K562 (cell line): ENCODE measurements at regions not wholly inside any gene's neighbourhood (a gene's known extent, or its start where the extent isn't known, plus 50 kb on each side); places are given as distances from the start of the nearest gene placed in this dataset.
A peak's percentile ranks its signal among the peaks of the same experiment; 100 is the strongest.

Experiments used
- ATAC-seq: fragments of 200-7000 bp; cut with Tn5 transposase; 3 replicates; pipeline ENCODE4 v1.9.1; 2020; ENCODE audit warnings: moderate library complexity
- BruUV-seq: library from RNA; stranded (reverse); fragments of 400-500 nt; replicated peaks from 2 replicates; lab custom pipeline; 2021; lab: Mats Ljungman, UMichigan
- CTCF ChIA-PET: fragments of 300-600 bp; formaldehyde crosslinking; extraction: SDS; loops from one replicate; lab custom pipeline; 2021; ENCODE audit warnings: low intra/inter-chr PET ratio; lab: Yijun Ruan, JAX
- POLR2A ChIA-PET: fragments of 300-600, 350-650 bp; sonication (Branson Sonifier 250); formaldehyde crosslinking; extraction: SDS; loops from one replicate; lab custom pipeline; 2021; ENCODE audit warnings: antibody characterized with exemption, inconsistent platforms; lab: Yijun Ruan, JAX
- DNase-seq, 4 experiments: peaks; one replicate each; pipeline versions ENCODE4 v3.0.0 to v3.0.0-alpha.2; 2011 to 2018; ENCODE audit warnings: low spot score in 3 of 4, mixed read lengths in 3 of 4; ENCODE audit errors: extremely low read depth in 1 of 4
- FAIRE-seq: peaks from 2 replicates; lab custom pipeline; 2011; peaks lifted over from hg19 to GRCh38; lab: Jason Lieb, UNC
- H2AFZ ChIP-seq: 2 replicates; pipeline ENCODE4 v1.6.0; 2011; ENCODE audit warnings: low read depth, low read length, control low read depth, inconsistent platforms
- H3K27ac ChIP-seq: fragments of 200-600 bp; 3 replicates; pipeline ENCODE4 v1.8.0; 2011; ENCODE audit warnings: low read depth, mild to moderate bottlenecking, control low read depth, inconsistent platforms, low read length, moderate library complexity, mixed read lengths; ENCODE audit errors: extremely low read depth
- H3K27me3 ChIP-seq, 2 experiments: fragments of 300-600 bp in 1 of 2; 2 replicates in 1 of 2; 3 replicates in 1 of 2; pipeline versions ENCODE4 v1.6.0 to v1.8.0; 2011; ENCODE audit warnings: inconsistent platforms in 2 of 2, low read length in 2 of 2, mild to moderate bottlenecking in 1 of 2, mixed read lengths in 1 of 2, moderate library complexity in 1 of 2; ENCODE audit not compliant: control insufficient read depth in 2 of 2, insufficient read depth in 2 of 2
- H3K36me3 ChIP-seq: fragments of 300-600 bp; 3 replicates; pipeline ENCODE4 v1.8.0; 2011; ENCODE audit warnings: mild to moderate bottlenecking, low read length, inconsistent platforms; ENCODE audit not compliant: control insufficient read depth, insufficient read depth
- H3K4me1 ChIP-seq, 2 experiments: fragments of 200-600 bp in 1 of 2; replicated peaks in 1 of 2; 2 replicates in 1 of 2; 3 replicates in 1 of 2; pipeline versions ENCODE4 v1.5.1 to v1.8.0; 2011; ENCODE audit warnings: inconsistent platforms in 2 of 2, low read length in 2 of 2, mild to moderate bottlenecking in 1 of 2, mixed read lengths in 1 of 2, moderate library complexity in 1 of 2; ENCODE audit not compliant: control insufficient read depth in 2 of 2, insufficient read depth in 2 of 2
- H3K4me2 ChIP-seq: 2 replicates; pipeline ENCODE4 v1.6.1; 2011; ENCODE audit warnings: low read length, control low read depth, inconsistent platforms, mixed read lengths; ENCODE audit not compliant: insufficient read depth
- H3K4me3 ChIP-seq: fragments of 200-600 bp; sonication (generic), shearing (Covaris generic); 2 replicates; pipeline ENCODE4 v1.5.1; 2016; ENCODE audit warnings: control low read depth, inconsistent platforms
- H3K79me2 ChIP-seq: fragments of 200-600 bp; 3 replicates; pipeline ENCODE4 v1.8.0; 2011; ENCODE audit warnings: low read length, inconsistent platforms; ENCODE audit not compliant: control insufficient read depth, insufficient read depth
- H3K9ac ChIP-seq, 2 experiments: 2 replicates each; pipeline versions ENCODE4 v1.6.0 to v1.6.1; 2011; ENCODE audit warnings: low read depth in 2 of 2, low read length in 2 of 2, control low read depth in 1 of 2, inconsistent platforms in 1 of 2, mild to moderate bottlenecking in 1 of 2, mixed read lengths in 1 of 2; ENCODE audit not compliant: insufficient read depth in 1 of 2
- H3K9me1 ChIP-seq: one replicate; pipeline ENCODE4 v1.6.0; 2011; ENCODE audit warnings: inconsistent platforms, mild to moderate bottlenecking, low read length, moderate library complexity; ENCODE audit not compliant: control insufficient read depth, insufficient read depth
- H3K9me3 ChIP-seq: replicated peaks from 2 replicates; pipeline ENCODE4 v1.5.1; 2011; ENCODE audit warnings: low read depth, low read length, inconsistent platforms; ENCODE audit not compliant: control insufficient read depth, insufficient read depth
- H4K20me1 ChIP-seq: replicated peaks from 2 replicates; pipeline ENCODE4 v1.6.1; 2011; ENCODE audit warnings: low read length, inconsistent platforms, mixed read lengths; ENCODE audit not compliant: control insufficient read depth, insufficient read depth
- C11orf30 ChIP-seq: fragments of 450-650 bp; IDR thresholded peaks from 2 replicates; pipeline ENCODE4 v1.6.1; 2016; ENCODE audit warnings: low read depth, mild to moderate bottlenecking
- MAFF ChIP-seq: IDR thresholded peaks from 2 replicates; pipeline ENCODE4 v1.6.1; 2012; ENCODE audit warnings: low read length, improper control_type of control experiment
- MAFG ChIP-seq: fragments of 450-650 bp; conservative IDR thresholded peaks from 2 replicates; pipeline ENCODE4 v1.6.1; 2016; ENCODE audit warnings: missing genetic modification characterization, missing compliant biosample characterization
- MAFK ChIP-seq: IDR thresholded peaks from 2 replicates; pipeline ENCODE4 v1.6.1; 2011; ENCODE audit warnings: low read length, improper control_type of control experiment
- ZBTB17 ChIP-seq: fragments of 450-650 bp; formaldehyde crosslinking; IDR thresholded peaks from 2 replicates; pipeline ENCODE4 v1.4.0; 2020; ENCODE audit warnings: mild to moderate bottlenecking
- ZKSCAN3 ChIP-seq: fragments of 250-450 bp; sonication (Bioruptor Pico); IDR thresholded peaks from 2 replicates; pipeline ENCODE4 v1.4.0; 2020
- ZNF316 ChIP-seq: fragments of 450-650 bp; IDR thresholded peaks from 2 replicates; pipeline ENCODE4 v1.6.1; 2016
- WGBS: fragments of 100-300 bp; shearing (Covaris generic); methylation state at CpG from one replicate; pipeline ENCODE4 v1.1.6; 2016; ENCODE audit warnings: low coverage, mixed read lengths; ENCODE audit not compliant: insufficient coverage; ENCODE audit errors: missing lambda C conversion rate; 5-methylcytosine and 5-hydroxymethylcytosine counted together
- in situ Hi-C: fragments of 300-500 bp; cut with MboI; formaldehyde crosslinking; loops from 4 replicates; pipeline ENCODE4 v1.15.0; 2018; ENCODE audit warnings: inconsistent platforms, mixed read lengths
- intact Hi-C: fragments of 100-400 bp; cut with micrococcal nuclease; formaldehyde crosslinking; loops from 2 replicates; pipeline ENCODE4 v1.14.2; 2022
- TF ChIP-seq, protein P1 (sequence below), 2 experiments: IDR thresholded peaks; 2 replicates each; pipeline ENCODE4 v1.6.1; 2011; ENCODE audit warnings: borderline replicate concordance in 1 of 2, control low read depth in 1 of 2, low read depth in 1 of 2, low read length in 1 of 2, mild to moderate bottlenecking in 1 of 2, mixed read lengths in 1 of 2, moderate library complexity in 1 of 2; ENCODE audit not compliant: insufficient read depth in 1 of 2, insufficient read length in 1 of 2, poor library complexity in 1 of 2, severe bottlenecking in 1 of 2; ENCODE audit errors: extremely low read depth in 1 of 2

DNA sequence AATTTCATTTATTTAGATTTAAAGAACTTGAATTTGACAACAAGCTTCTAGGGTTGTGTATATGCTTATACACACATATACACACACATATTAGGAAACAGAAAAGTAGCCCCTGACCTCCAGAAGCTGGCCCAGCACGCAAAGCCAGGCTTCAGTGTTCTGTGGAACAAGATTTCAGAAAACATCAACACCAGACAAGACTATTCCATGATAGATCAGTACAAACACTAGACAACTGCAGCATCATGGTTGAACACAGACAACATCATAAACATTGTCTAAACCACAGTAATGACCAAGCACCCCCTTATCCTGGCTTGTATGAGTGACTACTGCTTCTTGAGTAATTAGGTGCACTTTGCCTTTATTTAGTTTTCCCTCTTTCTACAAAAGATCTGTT lies 457.6 kb downstream of the TMEM182 start:
- FAIRE-seq: no peak
- CTCF ChIA-PET: no interaction called here
- intact Hi-C loops: no loop called here

DNA sequence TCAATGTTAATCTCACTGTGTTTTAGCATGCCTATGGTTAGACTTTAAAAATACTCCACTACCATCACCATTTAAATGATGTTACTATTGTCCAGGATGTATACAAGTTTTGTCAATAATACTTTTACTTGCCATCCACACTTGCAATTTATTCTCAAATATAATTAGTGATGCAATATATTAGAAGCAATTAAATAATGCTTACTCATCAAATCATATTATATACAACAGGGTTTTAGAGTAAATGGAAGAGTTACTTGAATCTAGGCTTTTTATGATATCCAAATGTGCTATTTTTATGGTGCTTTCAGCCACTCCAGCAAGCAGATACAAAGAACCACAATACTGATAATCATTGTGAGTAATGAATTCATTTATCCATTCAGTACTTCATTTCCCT lies 461.1 kb downstream of the TMEM182 start:
- POLR2A ChIA-PET: no interaction called here
- intact Hi-C loops: no loop called here
- Histone ChIP-seq H3K9me1 (no peaks in the 10 kb centered on the region), H3K27ac (no peak overlapping the region), H3K79me2 (no peaks in the 10 kb centered on the region), H4K20me1 (no peaks in the 10 kb centered on the region), H3K9ac (no peak overlapping the region), H3K4me2 (no peak overlapping the region), H3K4me1 (no peaks in the 10 kb centered on the region), H3K4me3 (no peak overlapping the region), H3K9me3 (no peaks in the 10 kb centered on the region), H2AFZ (no peak overlapping the region), H3K36me3 (no peaks in the 10 kb centered on the region), H3K27me3 (no peaks in the 10 kb centered on the region)
- in situ Hi-C loops: no loop called here
- no peak for DNase-seq
- TF ChIP-seq MAFG (peak; percentile 70), MAFF (peak; percentile 80), MAFK (peak; percentile 85), ZNF316 (peak; percentile 87), ZKSCAN3 (CRISPR knock-in tag) (no peak), C11orf30 (peak; percentile 64)
- BruUV-seq: no TSS peak
- CTCF ChIA-PET: no interaction called here
- no peak for ATAC-seq
- FAIRE-seq: no peak

More for the DNA sequence above, 457.6 kb downstream of the TMEM182 start:
- H3K79me2 ChIP-seq: no peaks in the 10 kb centered on the region
- DNase-seq (no peak), ATAC-seq (no peak)
- BruUV-seq: no TSS peak
- no peaks in the 10 kb centered on the region for H3K36me3 ChIP-seq
- no peaks in the 10 kb centered on the region for H4K20me1 ChIP-seq
- no peak overlapping the region for H3K4me2 ChIP-seq
- WGBS: 0% methylated on average over 1 of the region's 1 CpG
- no peaks in the 10 kb centered on the region for H3K9me1 ChIP-seq
- TF ChIP-seq ZBTB17 (CRISPR knock-in tag): peak; percentile 95
- TF ChIP-seq, protein P1, sequence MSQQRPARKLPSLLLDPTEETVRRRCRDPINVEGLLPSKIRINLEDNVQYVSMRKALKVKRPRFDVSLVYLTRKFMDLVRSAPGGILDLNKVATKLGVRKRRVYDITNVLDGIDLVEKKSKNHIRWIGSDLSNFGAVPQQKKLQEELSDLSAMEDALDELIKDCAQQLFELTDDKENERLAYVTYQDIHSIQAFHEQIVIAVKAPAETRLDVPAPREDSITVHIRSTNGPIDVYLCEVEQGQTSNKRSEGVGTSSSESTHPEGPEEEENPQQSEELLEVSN (IDR thresholded peaks at IDR 0.05; ENCODE audit: borderline replicate concordance in 1 of 2, extremely low read depth in 1 of 2, insufficient read depth in 1 of 2, insufficient read length in 1 of 2, low read depth in 1 of 2, low read length in 1 of 2, poor library complexity in 1 of 2, severe bottlenecking in 1 of 2): no peak
- H3K27ac ChIP-seq: no peak overlapping the region
- no peaks in the 10 kb centered on the region for H3K27me3 ChIP-seq
- in situ Hi-C loops: no loop called here
- POLR2A ChIA-PET: no interaction called here
- no peak overlapping the region for H2AFZ ChIP-seq
- H3K9ac ChIP-seq: no peak overlapping the region
- H3K4me3 ChIP-seq: no peak overlapping the region
- H3K9me3 ChIP-seq: no peaks in the 10 kb centered on the region
- no peaks in the 10 kb centered on the region for H3K4me1 ChIP-seq
